ENCODE measurements at regions not wholly inside any gene's neighbourhood (a gene's known extent, or its start where the extent isn't known, plus 50 kb on each side); places are given as distances from the start of the nearest gene placed in this dataset.
"Not testable (repeated sequence)": the region's sequence is repeated elsewhere in the genome, so short reads cannot be mapped to it uniquely, and the experiment has no call there.

GRCh38 chr3:187795207-187795960 lies 50.1 kb upstream of the BCL6 start:
- DNase-seq (ENCODE audit: low read depth in 2 of 2), result no peak

GRCh38 chr3:187798126-187798525 lies 52.9 kb upstream of the BCL6 start:
- no peak for DNase-seq (ENCODE audit: low read depth in 2 of 2)

GRCh38 chr3:187798531-187799530 lies 53.6 kb upstream of the BCL6 start:
- DNase-seq (ENCODE audit: low read depth in 2 of 2), result no peak

GRCh38 chr3:187799942-187800641 lies 54.8 kb upstream of the BCL6 start:
- DNase-seq (ENCODE audit: low read depth in 2 of 2), result no peak

- DNase-seq (ENCODE audit: low read depth in 2 of 2), result no peak
These were observed 55.9 kb upstream of the BCL6 start for GRCh38 chr3:187801152-187801551.

GRCh38 chr3:187802203-187802927 lies 57.1 kb upstream of the BCL6 start:
- DNase-seq (ENCODE audit: low read depth in 2 of 2), result no peak

- peak in 1 of 2 donors; percentile 52 for DNase-seq (ENCODE audit: low read depth in 2 of 2)
These were observed 57.6 kb upstream of the BCL6 start for GRCh38 chr3:187802928-187803259.

GRCh38 chr3:187804120-187804744 lies 59.0 kb upstream of the BCL6 start:
- no peak for DNase-seq (ENCODE audit: low read depth in 2 of 2)

GRCh38 chr3:187804745-187805121 lies 59.5 kb upstream of the BCL6 start:
- DNase-seq (ENCODE audit: low read depth in 2 of 2), result no peak

GRCh38 chr3:187805774-187806173 lies 60.5 kb upstream of the BCL6 start:
- no peak for DNase-seq (ENCODE audit: low read depth in 2 of 2)

- no peak for DNase-seq (ENCODE audit: low read depth in 2 of 2)
These were observed 62.0 kb upstream of the BCL6 start for GRCh38 chr3:187807086-187807862.

GRCh38 chr3:187808527-187808895 lies 63.2 kb upstream of the BCL6 start:
- no peak for DNase-seq (ENCODE audit: low read depth in 2 of 2)

- no peak for DNase-seq (ENCODE audit: low read depth in 2 of 2)
These were observed 64.3 kb upstream of the BCL6 start for GRCh38 chr3:187809612-187809991.

- DNase-seq (ENCODE audit: low read depth in 2 of 2), result no peak
These were observed 64.8 kb upstream of the BCL6 start for GRCh38 chr3:187810021-187810446.

- no peak for DNase-seq (ENCODE audit: low read depth in 2 of 2)
These were observed 66.5 kb upstream of the BCL6 start for GRCh38 chr3:187811585-187812250.

GRCh38 chr3:187812496-187812895 lies 67.2 kb upstream of the BCL6 start:
- no peak for DNase-seq (ENCODE audit: low read depth in 2 of 2)

- DNase-seq (ENCODE audit: low read depth in 2 of 2), result no peak
These were observed 67.9 kb upstream of the BCL6 start for GRCh38 chr3:187813198-187813597.

- not testable (repeated sequence) for DNase-seq (ENCODE audit: low read depth in 2 of 2)
These were observed 72.5 kb upstream of the BCL6 start for GRCh38 chr3:187817766-187818165.

GRCh38 chr3:187821616-187822317 lies 76.5 kb upstream of the BCL6 start:
- no peak for DNase-seq (ENCODE audit: low read depth in 2 of 2)
